HG02623 (cell line): ENCODE measurements at regions not wholly inside any gene's neighbourhood (a gene's known extent, or its start where the extent isn't known, plus 50 kb on each side); places are given as distances from the start of the nearest gene placed in this dataset.

Experiments
- ATAC-seq: cut with Tn5 transposase; IDR thresholded peaks from one replicate; pipeline ENCODE4 v1.9.1; 2021; ENCODE audit warnings: moderate library complexity; ENCODE audit not compliant: unreplicated experiment

- no peak for ATAC-seq
Measured at GRCh38 chr4:184529283-184529682, 54.9 kb upstream of the IRF2 start.

- no peak for ATAC-seq
Measured at GRCh38 chr4:184528713-184529112, 54.4 kb upstream of the IRF2 start.

DNA sequence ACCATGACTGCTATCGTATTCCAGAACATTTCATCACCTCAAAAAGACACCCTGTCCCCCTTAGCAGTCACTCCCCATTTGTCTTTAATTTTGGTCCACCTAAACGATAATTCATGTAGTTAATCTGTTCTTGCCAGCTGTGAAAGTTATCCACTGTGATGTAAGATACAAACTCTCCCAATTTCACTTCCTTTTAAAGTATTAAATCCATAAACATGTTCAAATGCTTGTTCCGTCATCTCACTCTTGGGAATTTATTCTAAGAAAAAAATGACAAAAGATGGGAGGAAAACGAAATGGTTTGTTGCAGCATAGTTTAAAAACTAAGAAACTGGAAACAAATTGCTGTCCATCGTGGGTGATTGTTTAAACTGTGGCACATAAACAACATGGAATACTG lies 53.7 kb upstream of the IRF2 start:
- ATAC-seq, result no peak

DNA sequence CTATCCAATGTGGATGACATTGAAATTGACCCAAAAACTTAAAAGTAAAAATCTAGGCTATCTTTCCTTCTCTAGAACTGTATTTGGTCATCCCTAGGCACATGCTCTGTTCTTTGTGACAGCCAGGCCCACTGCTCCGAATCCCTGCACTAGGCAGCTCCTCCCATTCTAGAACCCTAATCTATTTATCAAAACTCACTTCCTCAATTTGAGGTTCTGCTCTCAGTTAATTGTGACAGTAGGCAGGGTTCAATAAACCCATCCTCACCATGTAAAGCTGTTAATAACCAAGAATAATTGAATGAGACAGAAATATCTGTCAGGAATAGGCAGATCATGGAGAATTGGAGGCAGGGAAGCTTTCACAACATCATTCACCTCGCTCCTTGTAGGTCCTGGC lies 51.9 kb upstream of the IRF2 start:
- ATAC-seq, result no peak
